ENCODE measurements at regions not wholly inside any gene's neighbourhood (a gene's known extent, or its start where the extent isn't known, plus 50 kb on each side); places are given as distances from the start of the nearest gene placed in this dataset.

GRCh38 chr11:112403432-112403831 lies 142.8 kb upstream of the PLET1 start:
- TF ChIP-seq CTCF (IDR thresholded peaks at IDR 0.05; ENCODE audit: low read depth, low read length) (no peak), EZH2phosphoT487 (IDR thresholded peaks at IDR 0.05; ENCODE audit: low read depth) (no peak)

All from OCI-LY3 (cell line).